GM12892 (cell line): ENCODE measurements at regions not wholly inside any gene's neighbourhood (a gene's known extent, or its start where the extent isn't known, plus 50 kb on each side); places are given as distances from the start of the nearest gene placed in this dataset.
"Not testable (repeated sequence)": the region's sequence is repeated elsewhere in the genome, so short reads cannot be mapped to it uniquely, and the experiment has no call there.

Experiments used
- DNase-seq: peaks from one replicate; pipeline ENCODE4 v3.0.0; 2011; ENCODE audit not compliant: insufficient read length
- FAIRE-seq: peaks from 2 replicates; lab custom pipeline; 2011; peaks lifted over from hg19 to GRCh38; lab: Jason Lieb, UNC
- POLR2A ChIP-seq: IDR thresholded peaks from 2 replicates; pipeline ENCODE4 v1.6.1; 2011; ENCODE audit warnings: low read depth, low read length, control low read depth
- POLR2AphosphoS5 ChIP-seq: IDR thresholded peaks from 2 replicates; pipeline ENCODE4 v1.6.1; 2011; ENCODE audit warnings: low read depth, low read length, control low read depth
- TAF1 ChIP-seq: IDR thresholded peaks from 2 replicates; pipeline ENCODE4 v1.6.1; 2011; ENCODE audit warnings: low read depth, mild to moderate bottlenecking, control low read depth, low read length, borderline replicate concordance

- TF ChIP-seq POLR2AphosphoS5 (no peak), TAF1 (no peak), POLR2A (no peak)
- FAIRE-seq (no peak), DNase-seq (no peak)
Measured at GRCh38 chr2:84055816-84056215, 403.3 kb downstream of the SUCLG1 start.

GRCh38 chr2:84054577-84054976 is 404.5 kb downstream of the SUCLG1 start:
- not testable (repeated sequence) for FAIRE-seq, DNase-seq

- no peak for DNase-seq
- no peak for TF ChIP-seq POLR2AphosphoS5
- TF ChIP-seq TAF1 = no peak
- no peak for TF ChIP-seq POLR2A
- FAIRE-seq = no peak
Measured at GRCh38 chr2:84052913-84053312, 406.2 kb downstream of the SUCLG1 start.

- TF ChIP-seq POLR2AphosphoS5 (no peak), TAF1 (no peak), POLR2A (no peak)
- no peak for DNase-seq
- no peak for FAIRE-seq
Measured at GRCh38 chr2:84052043-84052442, 407.0 kb downstream of the SUCLG1 start.

- no peak for TF ChIP-seq TAF1
- TF ChIP-seq POLR2AphosphoS5 = no peak
- TF ChIP-seq POLR2A = no peak
- FAIRE-seq (no peak), DNase-seq (no peak)
Measured at GRCh38 chr2:84048964-84049363, 410.1 kb downstream of the SUCLG1 start.

GRCh38 chr2:84041506-84041905 is 417.6 kb downstream of the SUCLG1 start:
- no peak for DNase-seq
- no peak for FAIRE-seq
- TF ChIP-seq POLR2AphosphoS5 = no peak
- TF ChIP-seq POLR2A = no peak
- TF ChIP-seq TAF1 = no peak

- no peak for FAIRE-seq
- DNase-seq = no peak
- TF ChIP-seq POLR2A (no peak), POLR2AphosphoS5 (no peak), TAF1 (no peak)
Measured at GRCh38 chr2:84040281-84040680, 418.8 kb downstream of the SUCLG1 start.

- no peak for FAIRE-seq
- TF ChIP-seq POLR2AphosphoS5 (no peak), TAF1 (no peak), POLR2A (no peak)
- no peak for DNase-seq
Measured at GRCh38 chr2:84038866-84039265, 420.2 kb downstream of the SUCLG1 start.

GRCh38 chr2:84033347-84033974 is 425.6 kb downstream of the SUCLG1 start:
- no peak for TF ChIP-seq TAF1
- no peak for TF ChIP-seq POLR2AphosphoS5
- TF ChIP-seq POLR2A = no peak
- DNase-seq (no peak), FAIRE-seq (no peak)

- DNase-seq (no peak), FAIRE-seq (no peak)
- TF ChIP-seq POLR2AphosphoS5 = no peak
- no peak for TF ChIP-seq TAF1
- TF ChIP-seq POLR2A = no peak
Measured at GRCh38 chr2:84031312-84032050, 427.6 kb downstream of the SUCLG1 start.

- no peak for FAIRE-seq
- TF ChIP-seq POLR2AphosphoS5 (no peak), POLR2A (no peak), TAF1 (no peak)
- DNase-seq = no peak
Measured at GRCh38 chr2:84029903-84030575, 429.0 kb downstream of the SUCLG1 start.

- DNase-seq = no peak
- no peak for TF ChIP-seq POLR2A
- TF ChIP-seq TAF1 = no peak
- TF ChIP-seq POLR2AphosphoS5 = no peak
- FAIRE-seq = no peak
Measured at GRCh38 chr2:84026818-84027217, 432.3 kb downstream of the SUCLG1 start.

GRCh38 chr2:84022810-84023431 is 436.2 kb downstream of the SUCLG1 start:
- FAIRE-seq (no peak), DNase-seq (no peak)

More at GRCh38 chr2:84022810-84023431, 436.2 kb downstream of the SUCLG1 start:
- no peak for TF ChIP-seq POLR2A
